ACC112 (cell line): ENCODE measurements at regions not wholly inside any gene's neighbourhood (a gene's known extent, or its start where the extent isn't known, plus 50 kb on each side); places are given as distances from the start of the nearest gene placed in this dataset.

Source experiments
- H2AFZ ChIP-seq: fragments of 200-600 bp; sonication (generic); one replicate; pipeline ENCODE4 v1.6.0; 2017; ENCODE audit warnings: antibody characterized with exemption, low read length; ENCODE audit not compliant: unreplicated experiment
- H3K27ac ChIP-seq: fragments of 200-600 bp; sonication (generic); 2 replicates; pipeline ENCODE4 v1.5.1; 2014; ENCODE audit warnings: low read depth, mild to moderate bottlenecking, antibody characterized with exemption, low read length, moderate library complexity
- H3K27me3 ChIP-seq: fragments of 200-600 bp; sonication (generic); 2 replicates; pipeline ENCODE4 v1.6.1; 2014; ENCODE audit warnings: mild to moderate bottlenecking, antibody characterized with exemption, low read length, moderate library complexity, mixed read lengths; ENCODE audit not compliant: insufficient read depth
- H3K36me3 ChIP-seq: fragments of 200-600 bp; sonication (generic); 2 replicates; pipeline ENCODE4 v1.6.1; 2016; ENCODE audit warnings: mild to moderate bottlenecking, antibody characterized with exemption, low read length, moderate library complexity, mixed read lengths; ENCODE audit not compliant: insufficient read depth
- H3K4me1 ChIP-seq: fragments of 200-600 bp; sonication (generic); one replicate; pipeline ENCODE4 v1.6.1; 2016; ENCODE audit warnings: low read length, mixed read lengths; ENCODE audit not compliant: insufficient read depth, unreplicated experiment, control insufficient read depth
- H3K4me3 ChIP-seq: fragments of 200-600 bp; sonication (generic); 2 replicates; pipeline ENCODE4 v1.5.1; 2014; ENCODE audit warnings: mild to moderate bottlenecking, low read depth, low read length
- H3K79me2 ChIP-seq: fragments of 200-600 bp; sonication (generic); one replicate; pipeline ENCODE4 v1.6.0; 2016; ENCODE audit warnings: low read length; ENCODE audit not compliant: control insufficient read depth, unreplicated experiment, insufficient read depth

- H3K79me2 ChIP-seq, result no peaks in the 10 kb centered on the region
- no peak overlapping the region for H3K4me3 ChIP-seq
- no peaks in the 10 kb centered on the region for H3K4me1 ChIP-seq
- no peaks in the 10 kb centered on the region for H3K27me3 ChIP-seq
- no peaks in the 10 kb centered on the region for H3K36me3 ChIP-seq
- no peak overlapping the region for H2AFZ ChIP-seq
- H3K27ac ChIP-seq, result no peak overlapping the region
Measured at GRCh38 chr6:91868539-91869202, 1281.8 kb upstream of the MAP3K7 start.

- Histone ChIP-seq H2AFZ (no peak overlapping the region), H3K27ac (no peak overlapping the region), H3K4me3 (no peak overlapping the region), H3K79me2 (no peaks in the 10 kb centered on the region), H3K27me3 (no peaks in the 10 kb centered on the region), H3K4me1 (no peaks in the 10 kb centered on the region), H3K36me3 (no peaks in the 10 kb centered on the region)
Measured at GRCh38 chr6:91865889-91866288, 1279.0 kb upstream of the MAP3K7 start.

GRCh38 chr6:91864911-91865310 is 1278.0 kb upstream of the MAP3K7 start:
- Histone ChIP-seq H2AFZ (no peak overlapping the region), H3K27ac (no peak overlapping the region), H3K4me3 (no peak overlapping the region), H3K27me3 (no peaks in the 10 kb centered on the region), H3K79me2 (no peaks in the 10 kb centered on the region), H3K4me1 (no peaks in the 10 kb centered on the region), H3K36me3 (no peaks in the 10 kb centered on the region)

GRCh38 chr6:91860541-91861335 is 1273.9 kb upstream of the MAP3K7 start:
- no peaks in the 10 kb centered on the region for H3K27me3 ChIP-seq
- no peak overlapping the region for H3K4me3 ChIP-seq
- no peak overlapping the region for H2AFZ ChIP-seq
- H3K4me1 ChIP-seq, result no peaks in the 10 kb centered on the region
- no peaks in the 10 kb centered on the region for H3K79me2 ChIP-seq
- H3K27ac ChIP-seq, result no peak overlapping the region
- no peaks in the 10 kb centered on the region for H3K36me3 ChIP-seq

- Histone ChIP-seq H3K27ac (no peak overlapping the region), H3K4me3 (no peak overlapping the region), H3K36me3 (no peaks in the 10 kb centered on the region), H2AFZ (no peak overlapping the region), H3K79me2 (no peaks in the 10 kb centered on the region), H3K4me1 (no peaks in the 10 kb centered on the region), H3K27me3 (no peaks in the 10 kb centered on the region)
Measured at GRCh38 chr6:91852252-91852651, 1265.4 kb upstream of the MAP3K7 start.

GRCh38 chr6:91834813-91835212 is 1247.9 kb upstream of the MAP3K7 start:
- Histone ChIP-seq H2AFZ (no peak overlapping the region), H3K27ac (no peak overlapping the region), H3K4me1 (no peaks in the 10 kb centered on the region), H3K79me2 (no peaks in the 10 kb centered on the region), H3K36me3 (no peaks in the 10 kb centered on the region), H3K4me3 (no peak overlapping the region), H3K27me3 (no peaks in the 10 kb centered on the region)

- no peak overlapping the region for H3K4me3 ChIP-seq
- no peak overlapping the region for H3K27ac ChIP-seq
- no peaks in the 10 kb centered on the region for H3K27me3 ChIP-seq
- H3K79me2 ChIP-seq, result no peaks in the 10 kb centered on the region
- no peak overlapping the region for H2AFZ ChIP-seq
- H3K36me3 ChIP-seq, result no peaks in the 10 kb centered on the region
- no peaks in the 10 kb centered on the region for H3K4me1 ChIP-seq
Measured at GRCh38 chr6:91827151-91827550, 1240.3 kb upstream of the MAP3K7 start.

- H3K4me1 ChIP-seq, result no peaks in the 10 kb centered on the region
- no peak overlapping the region for H3K27ac ChIP-seq
- no peak overlapping the region for H2AFZ ChIP-seq
- H3K27me3 ChIP-seq, result no peaks in the 10 kb centered on the region
- no peaks in the 10 kb centered on the region for H3K79me2 ChIP-seq
- H3K36me3 ChIP-seq, result no peaks in the 10 kb centered on the region
- no peak overlapping the region for H3K4me3 ChIP-seq
Measured at GRCh38 chr6:91826128-91826527, 1239.3 kb upstream of the MAP3K7 start.

- no peak overlapping the region for H3K27ac ChIP-seq
- no peaks in the 10 kb centered on the region for H3K79me2 ChIP-seq
- no peaks in the 10 kb centered on the region for H3K4me1 ChIP-seq
Measured at GRCh38 chr6:91824331-91824730, 1237.5 kb upstream of the MAP3K7 start.

GRCh38 chr6:91822581-91822980 is 1235.7 kb upstream of the MAP3K7 start:
- Histone ChIP-seq H3K4me3 (no peak overlapping the region), H3K27ac (no peak overlapping the region), H3K36me3 (no peaks in the 10 kb centered on the region), H2AFZ (no peak overlapping the region), H3K4me1 (no peaks in the 10 kb centered on the region), H3K27me3 (no peaks in the 10 kb centered on the region), H3K79me2 (no peaks in the 10 kb centered on the region)

More at GRCh38 chr6:91824331-91824730, 1237.5 kb upstream of the MAP3K7 start:
- H3K27me3 ChIP-seq, result no peaks in the 10 kb centered on the region
- no peaks in the 10 kb centered on the region for H3K36me3 ChIP-seq
- H2AFZ ChIP-seq, result no peak overlapping the region
- H3K4me3 ChIP-seq, result no peak overlapping the region

- Histone ChIP-seq H3K79me2 (no peaks in the 10 kb centered on the region), H3K36me3 (no peaks in the 10 kb centered on the region), H3K27me3 (no peaks in the 10 kb centered on the region), H3K4me1 (no peaks in the 10 kb centered on the region), H3K4me3 (no peak overlapping the region), H2AFZ (no peak overlapping the region), H3K27ac (no peak overlapping the region)
Measured at GRCh38 chr6:91816335-91816734, 1229.5 kb upstream of the MAP3K7 start.
